ENCODE measurements at regions not wholly inside any gene's neighbourhood (a gene's known extent, or its start where the extent isn't known, plus 50 kb on each side); places are given as distances from the start of the nearest gene placed in this dataset.

DNA sequence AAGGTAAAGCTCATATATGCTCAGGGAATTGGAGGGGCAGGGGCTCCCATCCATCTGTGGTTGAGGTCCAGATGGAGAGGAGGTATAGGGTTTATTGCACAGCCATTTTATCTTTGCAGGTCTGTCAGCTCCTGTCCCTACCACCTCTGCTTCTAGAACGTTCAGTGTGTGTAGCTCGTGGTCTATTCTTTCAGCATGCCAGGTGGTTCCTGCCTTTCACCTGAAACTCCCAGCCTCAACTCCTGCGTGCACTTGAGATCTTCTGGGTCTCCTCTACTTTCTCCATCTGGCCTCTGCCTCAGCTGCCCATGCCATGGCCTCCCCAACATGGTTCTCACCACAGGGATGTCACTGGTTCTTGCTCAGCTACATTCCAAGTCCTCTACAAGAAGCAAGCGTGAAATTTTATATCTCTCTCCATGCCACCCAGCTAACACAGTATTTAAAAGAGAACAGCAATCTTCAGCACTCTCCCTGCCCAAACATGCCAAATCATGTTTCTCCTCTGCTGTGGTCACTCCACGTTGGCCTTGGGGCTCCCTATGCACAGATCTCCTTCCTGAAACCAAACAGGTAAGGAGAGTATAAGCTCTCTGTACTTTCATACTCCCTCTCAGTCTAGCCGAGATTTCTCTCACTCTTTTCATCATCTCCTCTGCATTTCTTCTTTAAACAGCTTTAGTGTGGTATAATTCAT is 157.8 kb upstream of the TRPC6 start:
- no peaks in the 10 kb centered on the region for H3K79me2 ChIP-seq (ENCODE audit: insufficient read depth, low read length)
- no peak overlapping the region for H3K18ac ChIP-seq (ENCODE audit: insufficient read length, low read depth, low read length)
- H4K8ac ChIP-seq (replicated peaks; ENCODE audit: insufficient read length, low read depth, low read length): no peak overlapping the region
- Mint-ChIP-seq H3K4me3 (no peak overlapping the region), H3K27me3 (ENCODE audit: low read depth) (no peaks in the 10 kb centered on the region), H3K36me3 (ENCODE audit: insufficient read depth in 1 of 3, low read depth in 3 of 3) (no peaks in the 10 kb centered on the region), H3K9me3 (no peaks in the 10 kb centered on the region), H3K27ac (peak overlapping the region in 2 of 3 experiments; percentile 30 to 76; a peak in 4 of 7 replicates), H3K4me1 (peaks cover 4 to 14% of the 10 kb centered on the region in 2 experiments; a peak in 3 of 4 replicates)
- no peaks in the 10 kb centered on the region for H3K23me2 ChIP-seq (ENCODE audit: insufficient read length, low read depth, low read length, poor library complexity, severe bottlenecking)
- no peak overlapping the region for H4K91ac ChIP-seq (ENCODE audit: insufficient read length, low read depth, low read length)
- H2AK5ac ChIP-seq (ENCODE audit: insufficient read length, low read length): no peak overlapping the region
- no peaks in the 10 kb centered on the region for H3K4me1 ChIP-seq (ENCODE audit: insufficient read depth, low read length)
- DNase-seq: no peak
- no peak overlapping the region for H4K5ac ChIP-seq (ENCODE audit: insufficient read length, low read depth, low read length)
- H2BK5ac ChIP-seq (ENCODE audit: insufficient read length, low read length): no peak overlapping the region
- no peak overlapping the region for H2BK15ac ChIP-seq (ENCODE audit: low read depth, low read length)
- H3K27ac ChIP-seq (ENCODE audit: insufficient read length, low read depth, low read length): no peak overlapping the region
- H2BK120ac ChIP-seq (ENCODE audit: low read depth, low read length, poor library complexity, severe bottlenecking): no peak overlapping the region
- no peak overlapping the region for H3K9ac ChIP-seq (ENCODE audit: extremely low read depth, insufficient read length, low read length)
- H4K20me1 ChIP-seq (ENCODE audit: control insufficient read depth, insufficient read depth, insufficient read length): no peaks in the 10 kb centered on the region
- WGBS (ENCODE audit: extremely low coverage, insufficient read length, low lambda C conversion rate): no CpG with 5 or more reads among the region's 6 CpGs
- no peaks in the 10 kb centered on the region for H3K27me3 ChIP-seq (ENCODE audit: insufficient read depth, low read length)
- TF ChIP-seq, protein P1, sequence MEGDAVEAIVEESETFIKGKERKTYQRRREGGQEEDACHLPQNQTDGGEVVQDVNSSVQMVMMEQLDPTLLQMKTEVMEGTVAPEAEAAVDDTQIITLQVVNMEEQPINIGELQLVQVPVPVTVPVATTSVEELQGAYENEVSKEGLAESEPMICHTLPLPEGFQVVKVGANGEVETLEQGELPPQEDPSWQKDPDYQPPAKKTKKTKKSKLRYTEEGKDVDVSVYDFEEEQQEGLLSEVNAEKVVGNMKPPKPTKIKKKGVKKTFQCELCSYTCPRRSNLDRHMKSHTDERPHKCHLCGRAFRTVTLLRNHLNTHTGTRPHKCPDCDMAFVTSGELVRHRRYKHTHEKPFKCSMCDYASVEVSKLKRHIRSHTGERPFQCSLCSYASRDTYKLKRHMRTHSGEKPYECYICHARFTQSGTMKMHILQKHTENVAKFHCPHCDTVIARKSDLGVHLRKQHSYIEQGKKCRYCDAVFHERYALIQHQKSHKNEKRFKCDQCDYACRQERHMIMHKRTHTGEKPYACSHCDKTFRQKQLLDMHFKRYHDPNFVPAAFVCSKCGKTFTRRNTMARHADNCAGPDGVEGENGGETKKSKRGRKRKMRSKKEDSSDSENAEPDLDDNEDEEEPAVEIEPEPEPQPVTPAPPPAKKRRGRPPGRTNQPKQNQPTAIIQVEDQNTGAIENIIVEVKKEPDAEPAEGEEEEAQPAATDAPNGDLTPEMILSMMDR (conservative IDR thresholded peaks at IDR 0.05): no peak
- H2BK20ac ChIP-seq (ENCODE audit: low read depth, low read length, poor library complexity, severe bottlenecking): no peak overlapping the region
- no peak overlapping the region for H3K23ac ChIP-seq (ENCODE audit: insufficient read length, low read depth, low read length)
- H3K79me1 ChIP-seq (ENCODE audit: insufficient read depth, low read depth, low read length, poor library complexity, severe bottlenecking): no peaks in the 10 kb centered on the region
- no peak overlapping the region for H3K4ac ChIP-seq (ENCODE audit: low read depth, low read length)
- H2AFZ ChIP-seq (ENCODE audit: low read length): no peak overlapping the region
- no peak overlapping the region for H3K56ac ChIP-seq (ENCODE audit: insufficient read length, low read depth, low read length)
- H3T11ph ChIP-seq (ENCODE audit: low read length): no peak overlapping the region
- no peaks in the 10 kb centered on the region for H3K9me3 ChIP-seq (ENCODE audit: control insufficient read depth, low read depth, low read length)
- no peak overlapping the region for H2BK12ac ChIP-seq (ENCODE audit: insufficient read length, low read depth, low read length)
- no peak overlapping the region for H3K4me2 ChIP-seq (ENCODE audit: insufficient read depth, insufficient read length, low read length)
- H3K14ac ChIP-seq (ENCODE audit: insufficient read depth, low read length): no peak overlapping the region; the same call in 1 of the 2 replicates

Measured in H9 (cell line).